ENCODE measurements at regions not wholly inside any gene's neighbourhood (a gene's known extent, or its start where the extent isn't known, plus 50 kb on each side); places are given as distances from the start of the nearest gene placed in this dataset.
"Not testable (repeated sequence)": the region's sequence is repeated elsewhere in the genome, so short reads cannot be mapped to it uniquely, and the experiment has no call there.

- no peak for DNase-seq
Observed at GRCh38 chr5:12695651-12696050, 791.4 kb upstream of the CTNND2 start.

- no peak for DNase-seq
Observed at GRCh38 chr5:12691330-12691729, 787.1 kb upstream of the CTNND2 start.

GRCh38 chr5:12690361-12690760 is 786.1 kb upstream of the CTNND2 start:
- no peak for DNase-seq

- DNase-seq, result no peak
Observed at GRCh38 chr5:12683249-12683648, 779.0 kb upstream of the CTNND2 start.

- no peak for DNase-seq
Observed at GRCh38 chr5:12679731-12680130, 775.5 kb upstream of the CTNND2 start.

- no peak for DNase-seq
Observed at GRCh38 chr5:12675959-12676358, 771.7 kb upstream of the CTNND2 start.

- DNase-seq, result no peak
Observed at GRCh38 chr5:12672141-12672540, 767.9 kb upstream of the CTNND2 start.

GRCh38 chr5:12669326-12669725 is 765.1 kb upstream of the CTNND2 start:
- DNase-seq, result no peak

- DNase-seq, result no peak
Observed at GRCh38 chr5:12668564-12668963, 764.3 kb upstream of the CTNND2 start.

- not testable (repeated sequence) for DNase-seq
Observed at GRCh38 chr5:12667818-12668217, 763.6 kb upstream of the CTNND2 start.

GRCh38 chr5:12665772-12666171 is 761.5 kb upstream of the CTNND2 start:
- DNase-seq, result not testable (repeated sequence)

GRCh38 chr5:12662545-12663314 is 758.5 kb upstream of the CTNND2 start:
- DNase-seq, result no peak

- no peak for DNase-seq
Observed at GRCh38 chr5:12661617-12662370, 757.5 kb upstream of the CTNND2 start.

GRCh38 chr5:12660279-12661107 is 756.2 kb upstream of the CTNND2 start:
- not testable (repeated sequence) for DNase-seq

- no peak for DNase-seq
Observed at GRCh38 chr5:12659686-12660085, 755.4 kb upstream of the CTNND2 start.

- no peak for DNase-seq
Observed at GRCh38 chr5:12658871-12659446, 754.7 kb upstream of the CTNND2 start.

- DNase-seq, result not testable (repeated sequence)
Observed at GRCh38 chr5:12657914-12658474, 753.7 kb upstream of the CTNND2 start.

GRCh38 chr5:12655675-12656074 is 751.4 kb upstream of the CTNND2 start:
- no peak for DNase-seq

GRCh38 chr5:12652201-12652600 is 748.0 kb upstream of the CTNND2 start:
- no peak for DNase-seq

- DNase-seq, result no peak
Observed at GRCh38 chr5:12648558-12648957, 744.3 kb upstream of the CTNND2 start.

GRCh38 chr5:12647613-12648012 is 743.4 kb upstream of the CTNND2 start:
- no peak for DNase-seq

- no peak for DNase-seq
Observed at GRCh38 chr5:12645582-12645981, 741.3 kb upstream of the CTNND2 start.

GRCh38 chr5:12636209-12636608 is 732.0 kb upstream of the CTNND2 start:
- no peak for DNase-seq

Data from NCI-H2227 treated with DMSO at 0.1 percent for 48 hours (cell line).